ENCODE measurements at regions not wholly inside any gene's neighbourhood (a gene's known extent, or its start where the extent isn't known, plus 50 kb on each side); places are given as distances from the start of the nearest gene placed in this dataset.

GRCh38 chr1:60359431-60359830 lies 285.9 kb upstream of the C1orf87 start:
- no peak for TF ChIP-seq POLR2A (IDR thresholded peaks at IDR 0.05; ENCODE audit: low read depth, low read length)
- TF ChIP-seq POLR2AphosphoS5 (IDR thresholded peaks at IDR 0.05; ENCODE audit: low read depth, low read length), result no peak
- no peak for TF ChIP-seq TAF1 (IDR thresholded peaks at IDR 0.05; ENCODE audit: borderline replicate concordance, low read depth, low read length)

Measured in GM12892 (cell line).